ENCODE measurements at regions not wholly inside any gene's neighbourhood (a gene's known extent, or its start where the extent isn't known, plus 50 kb on each side); places are given as distances from the start of the nearest gene placed in this dataset.
"Not testable (repeated sequence)": the region's sequence is repeated elsewhere in the genome, so short reads cannot be mapped to it uniquely, and the experiment has no call there.

DNA sequence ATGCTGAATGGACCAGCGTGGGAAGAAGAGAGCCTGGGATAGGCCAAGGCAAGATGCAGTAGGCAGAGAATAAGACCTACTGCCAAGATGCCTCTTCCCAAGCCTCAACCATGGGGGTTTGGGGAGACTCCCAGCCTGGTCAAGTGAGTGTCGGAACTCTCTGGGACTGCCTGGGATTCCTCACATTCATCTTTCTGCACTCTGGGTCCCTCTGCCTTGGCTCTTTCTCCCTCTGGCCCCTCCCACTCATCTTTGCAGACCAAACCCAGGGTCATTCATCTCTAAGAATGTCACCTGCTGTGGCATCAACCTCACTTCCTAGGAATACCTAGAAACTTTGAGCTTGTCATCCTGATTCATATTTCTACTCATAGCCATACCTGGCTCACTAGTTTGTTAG, 211.3 kb upstream of the HNRNPA3 start:
- TF ChIP-seq, protein P1, sequence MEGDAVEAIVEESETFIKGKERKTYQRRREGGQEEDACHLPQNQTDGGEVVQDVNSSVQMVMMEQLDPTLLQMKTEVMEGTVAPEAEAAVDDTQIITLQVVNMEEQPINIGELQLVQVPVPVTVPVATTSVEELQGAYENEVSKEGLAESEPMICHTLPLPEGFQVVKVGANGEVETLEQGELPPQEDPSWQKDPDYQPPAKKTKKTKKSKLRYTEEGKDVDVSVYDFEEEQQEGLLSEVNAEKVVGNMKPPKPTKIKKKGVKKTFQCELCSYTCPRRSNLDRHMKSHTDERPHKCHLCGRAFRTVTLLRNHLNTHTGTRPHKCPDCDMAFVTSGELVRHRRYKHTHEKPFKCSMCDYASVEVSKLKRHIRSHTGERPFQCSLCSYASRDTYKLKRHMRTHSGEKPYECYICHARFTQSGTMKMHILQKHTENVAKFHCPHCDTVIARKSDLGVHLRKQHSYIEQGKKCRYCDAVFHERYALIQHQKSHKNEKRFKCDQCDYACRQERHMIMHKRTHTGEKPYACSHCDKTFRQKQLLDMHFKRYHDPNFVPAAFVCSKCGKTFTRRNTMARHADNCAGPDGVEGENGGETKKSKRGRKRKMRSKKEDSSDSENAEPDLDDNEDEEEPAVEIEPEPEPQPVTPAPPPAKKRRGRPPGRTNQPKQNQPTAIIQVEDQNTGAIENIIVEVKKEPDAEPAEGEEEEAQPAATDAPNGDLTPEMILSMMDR (IDR thresholded peaks at IDR 0.05; ENCODE audit: low read depth, low read length) = no peak
- no peaks in the 10 kb centered on the region for H3K27me3 ChIP-seq (ENCODE audit: insufficient read depth, low read depth, severe bottlenecking)
- no peaks in the 10 kb centered on the region for H3K9me3 ChIP-seq (ENCODE audit: severe bottlenecking)
- no peak overlapping the region for H3K4me3 ChIP-seq (ENCODE audit: low read depth, low read length)
- H3K36me3 ChIP-seq = no peaks in the 10 kb centered on the region
- no peak for DNase-seq
- no peak overlapping the region for H3K27ac ChIP-seq

DNA sequence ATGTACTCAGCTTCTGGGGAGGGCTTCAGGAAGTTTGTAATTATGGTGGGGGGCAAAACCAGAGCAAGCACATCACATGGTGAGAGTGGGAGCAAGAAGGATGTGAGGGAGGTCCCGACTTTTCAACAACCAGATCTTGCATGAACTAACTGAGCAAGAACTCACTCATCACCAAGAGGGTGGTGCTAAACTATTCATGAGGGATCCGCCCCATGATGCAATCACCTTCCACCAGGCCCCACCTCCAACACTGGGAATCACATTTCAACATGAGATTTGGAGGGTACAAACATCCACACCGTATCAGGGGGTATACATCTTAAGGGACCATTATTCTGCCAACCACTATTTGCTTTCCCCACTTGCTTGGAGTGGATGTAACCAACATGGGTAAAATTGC, 209.6 kb upstream of the HNRNPA3 start:
- no peaks in the 10 kb centered on the region for H3K36me3 ChIP-seq
- H3K27ac ChIP-seq = no peak overlapping the region
- no peak overlapping the region for H3K4me3 ChIP-seq (ENCODE audit: low read depth, low read length)
- H3K27me3 ChIP-seq (ENCODE audit: insufficient read depth, low read depth, severe bottlenecking) = no peaks in the 10 kb centered on the region
- TF ChIP-seq, protein P1 (IDR thresholded peaks at IDR 0.05; ENCODE audit: low read depth, low read length) = no peak
- no peak for DNase-seq
- H3K9me3 ChIP-seq (ENCODE audit: severe bottlenecking) = no peaks in the 10 kb centered on the region

DNA sequence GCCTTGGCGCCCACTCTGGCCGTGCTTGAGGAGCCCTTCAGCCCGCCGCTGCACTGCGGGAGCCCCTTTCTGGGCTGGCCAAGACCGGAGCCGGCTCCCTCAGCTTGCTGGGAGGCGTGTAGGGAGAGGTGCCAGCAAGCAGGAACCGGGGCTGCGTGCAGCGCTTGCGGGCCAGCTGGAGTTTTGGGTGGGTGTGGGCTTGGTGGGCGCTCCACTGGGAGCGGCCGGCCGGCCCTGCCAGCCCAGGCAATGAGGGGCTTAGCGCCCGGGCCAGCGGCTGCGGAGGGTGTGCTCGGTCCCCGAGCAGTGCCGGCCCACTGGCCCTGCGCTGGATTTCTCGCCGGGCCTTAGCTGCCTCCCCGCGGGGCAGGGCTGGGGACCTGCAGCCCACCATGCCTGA, 204.9 kb upstream of the HNRNPA3 start:
- DNase-seq; H3K9me3 ChIP-seq (ENCODE audit: severe bottlenecking); H3K36me3 ChIP-seq; H3K27me3 ChIP-seq (ENCODE audit: insufficient read depth, low read depth, severe bottlenecking); H3K27ac ChIP-seq; H3K4me3 ChIP-seq (ENCODE audit: low read depth, low read length): not testable (repeated sequence)

DNA sequence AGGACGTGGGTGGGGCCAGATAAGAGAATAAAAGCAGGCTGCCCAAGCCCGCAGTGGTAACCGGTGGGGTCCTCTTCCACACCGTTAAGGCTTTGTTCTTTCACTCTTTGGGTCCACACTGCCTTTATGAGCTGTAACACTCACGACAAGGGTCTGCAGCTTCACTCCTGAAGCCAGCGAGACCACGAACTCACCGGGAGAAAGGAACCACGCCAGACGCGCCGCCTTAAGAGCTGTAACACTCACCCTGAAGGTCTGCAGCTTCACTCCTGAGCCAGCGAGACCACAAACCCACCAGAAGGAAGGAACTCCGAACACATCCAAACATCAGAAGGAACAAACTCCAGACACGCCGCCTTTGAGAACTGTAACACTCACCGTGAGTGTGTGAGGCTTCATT, 203.9 kb upstream of the HNRNPA3 start:
- not testable (repeated sequence) for H3K36me3 ChIP-seq; H3K27me3 ChIP-seq (ENCODE audit: insufficient read depth, low read depth, severe bottlenecking); H3K4me3 ChIP-seq (ENCODE audit: low read depth, low read length); DNase-seq; H3K27ac ChIP-seq; H3K9me3 ChIP-seq (ENCODE audit: severe bottlenecking)

- H3K27me3 ChIP-seq (ENCODE audit: insufficient read depth, low read depth, severe bottlenecking) = no peaks in the 10 kb centered on the region
- TF ChIP-seq, protein P1 (IDR thresholded peaks at IDR 0.05; ENCODE audit: low read depth, low read length) = no peak
- no peaks in the 10 kb centered on the region for H3K36me3 ChIP-seq
- H3K4me3 ChIP-seq (ENCODE audit: low read depth, low read length) = no peak overlapping the region
- H3K9me3 ChIP-seq (ENCODE audit: severe bottlenecking) = no peaks in the 10 kb centered on the region
- no peak overlapping the region for H3K27ac ChIP-seq
- DNase-seq = no peak
Measured at GRCh38 chr2:177010146-177010545, 202.4 kb upstream of the HNRNPA3 start.

DNA sequence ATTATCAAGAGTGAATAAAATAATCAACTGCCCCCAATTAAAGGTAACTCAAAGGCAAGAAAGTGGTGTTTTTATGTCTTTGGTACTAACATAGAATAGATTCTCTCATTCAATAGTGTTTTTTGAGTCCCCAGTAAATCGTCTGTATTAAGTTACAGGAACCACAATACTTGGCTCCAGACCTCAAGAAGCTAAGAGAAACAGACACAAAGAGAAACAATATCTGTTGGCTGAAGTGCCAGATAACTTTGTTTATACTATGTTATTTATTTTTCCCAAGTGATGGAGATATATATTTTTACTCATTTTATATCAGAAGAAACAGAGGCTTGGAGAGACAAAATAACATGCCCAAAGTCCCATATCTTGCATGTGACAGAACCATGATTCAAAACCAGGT, 201.7 kb upstream of the HNRNPA3 start:
- Histone ChIP-seq H3K27me3 (ENCODE audit: insufficient read depth, low read depth, severe bottlenecking) (no peaks in the 10 kb centered on the region), H3K36me3 (no peaks in the 10 kb centered on the region), H3K27ac (no peak overlapping the region), H3K4me3 (ENCODE audit: low read depth, low read length) (no peak overlapping the region), H3K9me3 (ENCODE audit: severe bottlenecking) (no peaks in the 10 kb centered on the region)
- no peak for DNase-seq
- TF ChIP-seq, protein P1 (IDR thresholded peaks at IDR 0.05; ENCODE audit: low read depth, low read length) = no peak

GRCh38 chr2:177014946-177015345, 197.6 kb upstream of the HNRNPA3 start:
- H3K9me3 ChIP-seq (ENCODE audit: severe bottlenecking) = no peaks in the 10 kb centered on the region
- H3K4me3 ChIP-seq (ENCODE audit: low read depth, low read length) = no peak overlapping the region
- H3K36me3 ChIP-seq = no peaks in the 10 kb centered on the region
- TF ChIP-seq, protein P1 (IDR thresholded peaks at IDR 0.05; ENCODE audit: low read depth, low read length) = no peak
- H3K27me3 ChIP-seq (ENCODE audit: insufficient read depth, low read depth, severe bottlenecking) = no peaks in the 10 kb centered on the region
- no peak overlapping the region for H3K27ac ChIP-seq
- no peak for DNase-seq

Data from WERI-Rb-1 (cell line).